ENCODE measurements at regions not wholly inside any gene's neighbourhood (a gene's known extent, or its start where the extent isn't known, plus 50 kb on each side); places are given as distances from the start of the nearest gene placed in this dataset.
A peak's percentile ranks its signal among the peaks of the same experiment; 100 is the strongest.

- TF ChIP-seq CHD7 (IDR thresholded peaks at IDR 0.05; ENCODE audit: insufficient replicate concordance, low read length) (peak; percentile 29), HDAC2 (IDR thresholded peaks at IDR 0.05; ENCODE audit: borderline replicate concordance in 1 of 2, low read depth in 2 of 2, low read length in 2 of 2) (peak in 1 of 2 experiments; percentile 6; a peak in 1 of 4 replicates), E2F6 (IDR thresholded peaks at IDR 0.05) (no peak; the same call in 1 of the 2 replicates), SP2 (IDR thresholded peaks at IDR 0.05; ENCODE audit: low read length) (no peak)
Observed at GRCh38 chr18:54531402-54532065, 59.5 kb upstream of the DYNAP start (continued).
